GM18867 (cell line): ENCODE measurements at regions not wholly inside any gene's neighbourhood (a gene's known extent, or its start where the extent isn't known, plus 50 kb on each side); places are given as distances from the start of the nearest gene placed in this dataset.
A peak's percentile ranks its signal among the peaks of the same experiment; 100 is the strongest.

Source experiments
- ATAC-seq: cut with Tn5 transposase; IDR thresholded peaks from one replicate; pipeline ENCODE4 v1.9.1; 2021; ENCODE audit warnings: mild to moderate bottlenecking, moderate library complexity; ENCODE audit not compliant: unreplicated experiment

DNA sequence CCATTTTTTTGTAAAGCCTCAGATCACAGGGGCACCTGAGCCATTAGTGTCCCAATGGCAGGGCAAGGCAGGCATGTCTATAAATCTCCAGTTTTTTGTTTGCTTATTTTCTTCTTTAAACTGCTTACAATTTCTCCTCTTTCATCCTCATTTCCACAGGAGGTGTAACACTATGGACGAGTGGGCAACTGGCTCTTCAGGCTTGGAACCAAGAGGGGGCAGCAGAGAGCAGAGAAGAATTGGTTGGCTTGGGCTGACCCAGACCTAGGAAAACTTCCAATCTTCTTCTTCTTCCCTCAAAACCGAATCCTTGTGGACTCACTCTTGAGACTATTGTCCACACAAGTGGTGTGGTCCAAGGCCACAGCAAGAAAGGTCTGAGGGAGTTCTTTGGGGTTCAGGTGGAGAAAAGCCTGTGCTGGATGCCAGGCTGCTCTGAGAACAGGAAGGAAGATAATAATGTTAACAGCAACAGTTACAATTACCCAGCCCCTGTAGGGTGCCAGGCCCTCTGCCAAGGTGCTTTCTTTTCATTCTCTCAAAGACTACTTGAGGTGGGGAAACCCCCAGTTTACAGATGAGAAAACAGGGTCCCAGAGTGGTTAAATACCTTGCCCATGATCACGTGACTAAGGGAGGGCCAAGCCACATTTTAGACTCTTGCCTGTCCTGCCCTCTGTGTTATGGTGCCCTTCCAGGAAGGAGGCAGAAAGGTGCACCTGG lies 70.7 kb upstream of the E2F8 start:
- ATAC-seq: peak; percentile 64

DNA sequence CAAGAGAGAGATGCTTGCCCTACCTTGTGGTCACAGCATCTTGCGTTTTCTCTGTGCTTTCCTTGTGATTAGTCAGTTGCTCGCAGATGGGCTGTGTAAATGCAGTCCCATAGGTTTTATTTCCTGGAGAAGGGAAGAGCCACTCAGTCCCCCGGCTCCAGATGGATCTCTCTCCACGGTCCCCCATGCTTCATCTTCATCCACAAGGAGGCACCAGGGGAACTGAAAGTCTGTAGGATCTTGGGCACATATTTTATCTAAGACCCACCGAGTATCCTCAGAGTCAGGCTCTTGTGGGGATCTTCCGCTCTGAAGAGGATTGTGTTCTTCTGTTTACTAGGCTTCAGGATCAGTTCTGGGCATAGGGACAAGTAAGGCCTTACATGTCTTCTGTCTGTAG lies 66.8 kb upstream of the E2F8 start:
- no peak for ATAC-seq

DNA sequence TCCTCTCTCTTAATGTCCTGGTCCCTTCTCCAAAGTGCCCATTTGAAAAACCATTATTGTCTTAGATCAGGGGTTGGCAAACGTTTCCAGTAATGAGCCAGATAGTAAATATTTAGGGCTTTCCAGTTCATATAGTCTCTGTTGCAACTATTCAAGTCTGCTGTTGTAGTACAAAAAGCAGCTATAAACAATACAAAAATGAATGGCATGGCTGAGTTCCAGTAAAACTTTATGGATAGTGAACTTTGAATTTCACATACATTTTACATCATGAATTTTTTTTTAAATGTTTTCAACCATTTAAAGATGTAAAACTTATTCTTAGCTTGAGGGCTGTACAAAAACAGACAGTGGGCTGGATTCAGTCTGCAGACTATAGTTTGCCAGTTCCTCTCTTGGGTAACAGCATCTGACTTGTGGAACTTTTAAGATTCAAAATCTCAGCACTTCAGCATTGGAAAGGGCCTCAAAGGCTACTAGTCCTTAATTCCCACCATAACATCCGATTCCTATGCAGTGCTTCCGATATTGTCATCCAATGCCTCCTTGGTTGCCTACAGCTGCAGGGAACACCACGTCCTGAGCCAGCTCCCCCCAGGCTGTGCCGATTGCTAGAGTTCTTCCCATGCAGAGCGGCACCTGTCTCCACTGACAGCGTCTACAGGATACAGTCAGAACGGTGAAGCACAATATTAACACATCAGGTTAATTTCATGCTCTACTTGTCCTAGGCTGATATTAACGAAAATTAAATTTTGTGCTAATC lies 65.6 kb upstream of the E2F8 start:
- ATAC-seq: no peak

DNA sequence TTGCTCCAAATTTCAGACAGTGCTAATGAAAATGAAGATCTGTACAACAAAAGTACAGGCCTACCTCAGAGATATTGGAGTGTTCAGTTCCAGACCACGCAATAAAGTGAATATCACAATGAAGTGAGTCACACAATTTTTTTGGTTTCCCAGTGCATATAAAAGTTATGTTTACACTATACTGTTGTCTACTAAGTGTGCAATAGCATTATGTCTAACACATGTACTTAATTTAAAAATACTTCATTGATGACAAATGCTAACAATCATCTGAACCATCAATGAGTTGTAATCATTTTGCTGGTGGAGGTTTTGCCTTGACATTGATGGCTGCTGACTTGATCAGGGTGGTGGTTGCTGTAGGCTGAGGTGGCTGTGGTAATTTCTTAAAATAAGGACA lies 60.6 kb upstream of the E2F8 start:
- no peak for ATAC-seq

DNA sequence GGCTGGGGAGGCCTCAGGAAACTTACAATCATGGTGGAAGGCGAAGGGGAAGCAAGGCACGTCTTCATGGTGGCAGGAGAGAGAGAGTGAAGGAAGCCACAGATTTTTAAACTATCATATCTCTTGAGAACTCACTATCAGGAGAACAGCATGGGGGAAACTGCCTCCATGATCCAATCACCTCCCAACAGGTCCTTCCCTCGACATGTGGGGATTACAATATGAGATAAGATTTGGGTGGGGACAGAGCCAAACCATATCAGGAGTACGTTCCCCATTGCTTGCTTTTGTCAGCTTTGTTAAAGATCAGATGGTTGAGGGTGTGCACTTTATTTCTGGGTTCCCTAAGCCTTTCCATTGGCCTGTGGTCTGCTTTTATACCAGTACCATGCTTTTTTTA lies 53.7 kb upstream of the E2F8 start:
- ATAC-seq: no peak

DNA sequence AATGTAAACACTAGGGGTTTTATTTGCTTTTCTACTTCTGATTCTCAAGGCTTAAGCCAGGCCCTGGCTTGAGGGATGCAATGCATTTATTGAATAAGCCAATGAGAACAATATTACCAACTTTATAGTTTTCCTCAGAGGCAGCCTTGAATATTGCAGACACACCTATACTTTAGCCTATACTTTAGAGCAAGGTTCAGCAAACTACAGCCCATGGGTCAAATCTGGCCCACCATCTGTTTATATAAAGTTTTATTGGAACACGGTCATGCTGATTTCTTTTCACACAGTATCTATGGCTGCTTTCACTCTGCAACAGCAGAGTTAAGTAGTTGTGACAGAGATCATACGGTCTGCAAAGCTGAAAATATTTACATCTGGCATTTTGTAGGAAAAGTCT lies 50.3 kb upstream of the E2F8 start:
- no peak for ATAC-seq
